SK-N-SH (cell line): ENCODE measurements at regions not wholly inside any gene's neighbourhood (a gene's known extent, or its start where the extent isn't known, plus 50 kb on each side); places are given as distances from the start of the nearest gene placed in this dataset.

ENCODE experiments used
- CHD2 ChIP-seq: fragments of 150-350 bp; IDR thresholded peaks from 2 replicates; pipeline ENCODE4 v1.6.1; 2018; ENCODE audit warnings: low read length; ENCODE audit not compliant: partially characterized antibody
- CTCF ChIP-seq: fragments of 200-600 bp; sonication (generic); IDR thresholded peaks from 2 replicates; pipeline ENCODE4 v1.6.1; 2017; ENCODE audit warnings: antibody characterized with exemption, mild to moderate bottlenecking, moderate library complexity
- EP300 ChIP-seq, 2 experiments: IDR thresholded peaks; 2 replicates each; pipeline versions ENCODE4 v1.4.0 to v1.6.1; 2012; ENCODE audit warnings: borderline replicate concordance in 1 of 2, low read depth in 1 of 2, low read length in 1 of 2
- FOXM1 ChIP-seq: IDR thresholded peaks from 2 replicates; pipeline ENCODE4 v1.4.0; 2012; ENCODE audit warnings: low read depth, mild to moderate bottlenecking
- GABPA ChIP-seq: IDR thresholded peaks from 2 replicates; pipeline ENCODE4 v1.4.0; 2012; ENCODE audit warnings: low read depth, mild to moderate bottlenecking
- MAX ChIP-seq: IDR thresholded peaks from 2 replicates; pipeline ENCODE4 v1.4.0; 2012; ENCODE audit warnings: low read depth
- NFIC ChIP-seq: IDR thresholded peaks from 2 replicates; pipeline ENCODE4 v1.4.0; 2012; ENCODE audit warnings: borderline replicate concordance
- POLR2AphosphoS5 ChIP-seq: IDR thresholded peaks from 2 replicates; pipeline ENCODE4 v1.6.1; 2012; ENCODE audit warnings: low read depth, low read length
- REST ChIP-seq: IDR thresholded peaks from 2 replicates; pipeline ENCODE4 v1.6.1; 2012; ENCODE audit warnings: mild to moderate bottlenecking, low read depth, low read length, moderate library complexity
- TCF12 ChIP-seq: IDR thresholded peaks from 2 replicates; pipeline ENCODE4 v1.4.0; 2012
- USF2 ChIP-seq: fragments of 150-350 bp; IDR thresholded peaks from 2 replicates; pipeline ENCODE4 v1.6.1; 2017; ENCODE audit warnings: antibody characterized with exemption, low read length, low read depth, borderline replicate concordance
- YY1 ChIP-seq: IDR thresholded peaks from 2 replicates; pipeline ENCODE4 v1.4.0; 2012; ENCODE audit warnings: low read depth, mild to moderate bottlenecking

GRCh38 chr11:110830344-110830743 lies 118.1 kb upstream of the ARHGAP20 start:
- no peak for TF ChIP-seq CTCF
- TF ChIP-seq EP300 (IDR thresholded peaks at IDR 0.05; ENCODE audit: borderline replicate concordance in 1 of 2, low read depth in 1 of 2, low read length in 1 of 2), result no peak
- TF ChIP-seq REST, result no peak
- no peak for TF ChIP-seq GABPA
- no peak for TF ChIP-seq POLR2AphosphoS5
- no peak for TF ChIP-seq FOXM1
- no peak for TF ChIP-seq MAX
- TF ChIP-seq USF2, result no peak
- TF ChIP-seq TCF12, result no peak
- no peak for TF ChIP-seq YY1
- no peak for TF ChIP-seq CHD2
- TF ChIP-seq NFIC, result no peak
